Heart left ventricle (tissue), 13 donors: ENCODE measurements at regions not wholly inside any gene's neighbourhood (a gene's known extent, or its start where the extent isn't known, plus 50 kb on each side); places are given as distances from the start of the nearest gene placed in this dataset.

Experiments
- POLR2A ChIP-seq, 2 donors: fragments of 450-650 bp; IDR thresholded peaks; one replicate each; pipeline ENCODE4 v1.6.1; 2017; ENCODE audit warnings: antibody characterized with exemption in 2 of 2, mild to moderate bottlenecking in 2 of 2, moderate library complexity in 2 of 2
- TF ChIP-seq, protein P1 (sequence below), 12 donors: fragments of 200-600 bp; sonication (generic) in 4 of 12; IDR thresholded peaks; one replicate each; pipeline versions ENCODE4 v1.5.0 to v1.8.0; 2018 to 2022; ENCODE audit warnings: antibody characterized with exemption in 12 of 12, mild to moderate bottlenecking in 5 of 12
- donor health status: ischemic (EF 13 %, LVEDD 7.1; RV severe dilation, severe dysfunction).
- donor health status: DM: no; HTN: yes; CAD: no.
- donor health status: DM: no; HTN: no; CAD: no.
- donor health status: ischemic (EF 25% LVEDD 6.9; RV normal size, moderate dysfunction).
- donor health status: ischemic (EF 25% LVEDD 5.7; RV mildly dilated, moderate dysfunction).
- donor health status: ischemic (EF 35%, LVEDD 5.7; RV mildly dilated, moderate dysfunction).
- donor health status: nonischemic (EF 11% LVEDD 7.7; RV severe dilation, severe dysfunction).
- donor health status: DM: yes; HTN: yes; CAD: no.
- donor health status: PGD.
- donor health status: ischemic (EF 29% LVEDD 5.4; RV normal size, mild dysfunction).
- donor health status: nonischemic (EF 23%, LVEDD 6.1; RV moderate dilation, normal function).

DNA sequence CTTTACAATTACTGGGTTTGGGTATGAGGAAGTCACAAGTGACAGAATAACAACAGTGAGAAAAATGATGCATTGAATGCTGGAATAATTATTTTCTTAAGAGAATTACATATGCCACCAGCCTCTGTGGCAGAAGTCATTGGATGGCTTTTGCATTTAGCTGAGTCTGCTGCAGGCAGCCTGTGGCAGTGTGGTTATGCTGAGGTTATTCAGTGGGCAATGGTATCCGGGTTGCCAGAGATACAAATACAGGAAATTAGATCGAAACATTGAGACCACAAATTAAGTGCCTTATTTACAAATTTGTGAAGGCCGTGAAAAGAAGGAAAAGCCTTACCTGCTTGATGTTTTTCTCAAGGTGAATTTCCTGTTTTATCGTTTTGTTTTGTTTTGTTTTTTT lies 1050.0 kb downstream of the GALC start:
- TF ChIP-seq, protein P1, sequence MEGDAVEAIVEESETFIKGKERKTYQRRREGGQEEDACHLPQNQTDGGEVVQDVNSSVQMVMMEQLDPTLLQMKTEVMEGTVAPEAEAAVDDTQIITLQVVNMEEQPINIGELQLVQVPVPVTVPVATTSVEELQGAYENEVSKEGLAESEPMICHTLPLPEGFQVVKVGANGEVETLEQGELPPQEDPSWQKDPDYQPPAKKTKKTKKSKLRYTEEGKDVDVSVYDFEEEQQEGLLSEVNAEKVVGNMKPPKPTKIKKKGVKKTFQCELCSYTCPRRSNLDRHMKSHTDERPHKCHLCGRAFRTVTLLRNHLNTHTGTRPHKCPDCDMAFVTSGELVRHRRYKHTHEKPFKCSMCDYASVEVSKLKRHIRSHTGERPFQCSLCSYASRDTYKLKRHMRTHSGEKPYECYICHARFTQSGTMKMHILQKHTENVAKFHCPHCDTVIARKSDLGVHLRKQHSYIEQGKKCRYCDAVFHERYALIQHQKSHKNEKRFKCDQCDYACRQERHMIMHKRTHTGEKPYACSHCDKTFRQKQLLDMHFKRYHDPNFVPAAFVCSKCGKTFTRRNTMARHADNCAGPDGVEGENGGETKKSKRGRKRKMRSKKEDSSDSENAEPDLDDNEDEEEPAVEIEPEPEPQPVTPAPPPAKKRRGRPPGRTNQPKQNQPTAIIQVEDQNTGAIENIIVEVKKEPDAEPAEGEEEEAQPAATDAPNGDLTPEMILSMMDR (IDR thresholded peaks at IDR 0.05) = no peak
- TF ChIP-seq POLR2A (IDR thresholded peaks at IDR 0.05) = no peak
